GM06990 (cell line): ENCODE measurements at regions not wholly inside any gene's neighbourhood (a gene's known extent, or its start where the extent isn't known, plus 50 kb on each side); places are given as distances from the start of the nearest gene placed in this dataset.
"Not testable (repeated sequence)": the region's sequence is repeated elsewhere in the genome, so short reads cannot be mapped to it uniquely, and the experiment has no call there.

Experiments
- DNase-seq: peaks from one replicate; pipeline ENCODE4 v3.0.0-alpha.2; 2011; ENCODE audit not compliant: insufficient read length; ENCODE audit errors: extremely low read depth
- H3K27me3 ChIP-seq: replicated peaks from 2 replicates; pipeline ENCODE4 v1.6.0; 2011; ENCODE audit warnings: low read length; ENCODE audit not compliant: control insufficient read depth, insufficient read depth
- H3K36me3 ChIP-seq: 2 replicates; pipeline ENCODE4 v1.5.1; 2011; ENCODE audit warnings: low read length; ENCODE audit not compliant: control insufficient read depth, insufficient read depth
- H3K4me3 ChIP-seq: replicated peaks from 2 replicates; pipeline ENCODE4 v1.5.1; 2011; ENCODE audit warnings: low read depth, mild to moderate bottlenecking, control low read depth, low read length
- TF ChIP-seq, protein P1 (sequence below): IDR thresholded peaks from 2 replicates; pipeline ENCODE4 v1.5.1; 2011; ENCODE audit warnings: low read length, control low read depth, mild to moderate bottlenecking, inconsistent platforms; ENCODE audit not compliant: insufficient read depth, poor library complexity, severe bottlenecking

DNA sequence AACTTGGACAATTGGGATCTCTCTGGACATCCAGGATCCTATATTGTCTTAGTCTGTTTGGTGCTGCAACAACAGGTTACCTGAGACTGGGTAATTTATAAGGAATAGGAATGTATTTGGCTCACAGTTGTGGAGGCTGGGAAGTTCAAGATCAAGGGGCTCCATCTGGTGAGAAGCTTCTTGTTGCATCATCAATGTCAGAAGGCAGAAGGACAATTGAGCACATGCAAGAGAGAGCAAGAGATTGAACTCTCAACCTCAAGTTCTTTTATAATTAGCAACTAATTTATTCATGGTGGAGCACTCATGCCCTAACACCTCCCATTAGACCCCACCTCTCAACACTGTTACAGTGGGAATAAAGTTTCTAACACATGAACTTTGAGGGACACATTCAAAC, 124.7 kb upstream of the ETV3 start:
- H3K4me3 ChIP-seq = no peak overlapping the region
- no peak for DNase-seq
- no peaks in the 10 kb centered on the region for H3K36me3 ChIP-seq
- H3K27me3 ChIP-seq = no peaks in the 10 kb centered on the region; the same call in 1 of the 2 replicates
- TF ChIP-seq, protein P1, sequence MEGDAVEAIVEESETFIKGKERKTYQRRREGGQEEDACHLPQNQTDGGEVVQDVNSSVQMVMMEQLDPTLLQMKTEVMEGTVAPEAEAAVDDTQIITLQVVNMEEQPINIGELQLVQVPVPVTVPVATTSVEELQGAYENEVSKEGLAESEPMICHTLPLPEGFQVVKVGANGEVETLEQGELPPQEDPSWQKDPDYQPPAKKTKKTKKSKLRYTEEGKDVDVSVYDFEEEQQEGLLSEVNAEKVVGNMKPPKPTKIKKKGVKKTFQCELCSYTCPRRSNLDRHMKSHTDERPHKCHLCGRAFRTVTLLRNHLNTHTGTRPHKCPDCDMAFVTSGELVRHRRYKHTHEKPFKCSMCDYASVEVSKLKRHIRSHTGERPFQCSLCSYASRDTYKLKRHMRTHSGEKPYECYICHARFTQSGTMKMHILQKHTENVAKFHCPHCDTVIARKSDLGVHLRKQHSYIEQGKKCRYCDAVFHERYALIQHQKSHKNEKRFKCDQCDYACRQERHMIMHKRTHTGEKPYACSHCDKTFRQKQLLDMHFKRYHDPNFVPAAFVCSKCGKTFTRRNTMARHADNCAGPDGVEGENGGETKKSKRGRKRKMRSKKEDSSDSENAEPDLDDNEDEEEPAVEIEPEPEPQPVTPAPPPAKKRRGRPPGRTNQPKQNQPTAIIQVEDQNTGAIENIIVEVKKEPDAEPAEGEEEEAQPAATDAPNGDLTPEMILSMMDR = no peak

DNA sequence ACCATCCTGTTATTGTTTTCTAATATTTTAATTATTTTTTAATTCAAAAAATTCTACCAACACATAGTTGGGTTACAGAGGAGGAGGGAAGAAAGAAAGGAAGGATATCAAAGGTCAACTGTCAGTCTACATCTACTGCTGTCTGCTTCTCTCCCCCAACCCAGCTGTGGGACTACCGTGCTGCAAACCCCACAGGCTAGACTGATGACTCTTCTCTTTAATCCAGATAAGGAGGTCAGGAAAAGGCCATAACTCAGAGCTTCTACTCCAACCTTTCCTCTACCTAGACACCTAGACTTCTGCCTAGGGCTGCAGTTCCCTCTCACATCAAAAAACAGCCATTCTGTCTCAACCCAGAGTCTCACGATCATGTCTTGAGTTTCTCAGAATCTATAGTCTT, 124.2 kb upstream of the ETV3 start:
- TF ChIP-seq, protein P1 = no peak
- Histone ChIP-seq H3K36me3 (no peaks in the 10 kb centered on the region), H3K4me3 (no peak overlapping the region), H3K27me3 (no peaks in the 10 kb centered on the region; the same call in 1 of the 2 replicates)
- no peak for DNase-seq

DNA sequence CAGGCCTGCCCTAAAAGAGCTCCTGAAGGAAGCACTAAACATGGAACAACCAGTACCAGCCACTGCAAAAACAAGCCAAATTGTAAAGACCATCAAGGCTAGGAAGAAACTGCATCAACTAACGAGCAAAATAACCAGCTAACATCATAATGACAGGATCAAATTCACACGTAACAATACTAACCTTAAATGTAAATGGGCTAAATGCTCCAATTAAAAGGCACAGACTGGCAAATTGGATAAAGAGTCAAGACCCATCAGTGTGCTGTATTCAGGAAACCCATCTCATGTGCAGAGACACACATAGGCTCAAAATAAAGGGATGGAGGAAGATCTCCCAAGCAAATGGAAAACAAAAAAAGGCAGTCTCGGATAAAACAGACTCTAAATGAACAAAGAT, 117.7 kb upstream of the ETV3 start:
- H3K4me3 ChIP-seq, H3K36me3 ChIP-seq, DNase-seq, H3K27me3 ChIP-seq: not testable (repeated sequence)

DNA sequence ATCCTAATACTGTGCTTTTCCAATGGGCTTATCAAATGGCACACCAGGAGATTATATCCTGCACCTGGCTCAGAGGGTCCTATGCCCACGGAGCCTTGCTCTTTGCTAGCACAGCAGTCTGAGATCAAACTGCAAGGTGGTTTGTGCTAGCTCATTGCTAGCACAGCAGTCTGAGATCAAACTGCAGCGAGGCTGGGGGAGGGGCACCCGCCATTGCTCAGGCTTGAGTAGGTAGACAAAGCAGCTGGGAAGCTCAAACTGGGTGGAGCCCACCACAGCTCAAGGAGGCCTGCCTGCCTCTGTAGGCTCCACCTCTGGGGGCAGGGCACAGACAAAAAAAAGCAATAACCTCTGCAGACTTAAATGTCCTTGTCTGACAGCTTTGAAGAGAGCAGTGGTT, 116.0 kb upstream of the ETV3 start:
- H3K4me3 ChIP-seq, H3K27me3 ChIP-seq, H3K36me3 ChIP-seq, DNase-seq: not testable (repeated sequence)

DNA sequence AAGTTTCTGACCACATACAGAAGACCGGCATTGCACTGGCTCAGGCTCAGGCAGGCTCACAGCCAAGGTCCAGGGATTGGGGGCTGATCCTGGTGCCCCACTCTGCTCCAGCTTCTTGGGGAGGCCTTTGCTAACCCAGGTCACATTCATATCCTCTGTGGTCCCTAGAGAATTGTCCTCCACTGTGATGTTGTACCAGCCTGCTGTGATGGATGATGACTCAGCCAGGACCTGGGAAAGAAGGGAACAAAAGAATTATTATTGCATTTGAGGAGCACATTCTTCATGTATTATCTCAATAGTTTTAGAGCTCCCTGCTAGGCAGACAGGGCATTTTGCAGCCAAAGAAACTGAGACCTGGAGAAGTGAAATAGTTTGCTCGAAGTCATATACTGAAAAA, 114.3 kb upstream of the ETV3 start:
- Histone ChIP-seq H3K27me3 (no peaks in the 10 kb centered on the region), H3K36me3 (no peaks in the 10 kb centered on the region), H3K4me3 (no peak overlapping the region)
- TF ChIP-seq, protein P1 = no peak
- DNase-seq = no peak

DNA sequence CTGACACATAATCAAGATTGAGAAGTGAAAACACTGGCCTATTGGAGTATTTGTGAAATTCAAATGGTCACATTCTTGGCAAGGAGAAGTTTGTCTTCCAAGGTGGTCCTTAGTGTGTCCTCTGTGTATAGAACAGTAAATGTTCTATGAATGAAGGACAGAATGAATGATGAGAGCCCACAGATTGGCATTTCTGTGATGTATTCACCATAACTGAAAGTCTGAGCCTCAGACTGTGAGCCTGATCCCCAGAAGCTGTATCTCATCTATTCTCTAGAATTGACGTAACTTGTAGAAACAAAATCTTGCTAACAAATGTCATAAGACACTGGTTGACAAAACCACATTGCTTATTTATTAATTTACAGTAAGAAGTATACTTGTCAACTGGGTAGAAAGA, 111.5 kb upstream of the ETV3 start:
- Histone ChIP-seq H3K27me3 (no peaks in the 10 kb centered on the region), H3K36me3 (no peaks in the 10 kb centered on the region), H3K4me3 (no peak overlapping the region)
- DNase-seq = no peak
- TF ChIP-seq, protein P1 = no peak

DNA sequence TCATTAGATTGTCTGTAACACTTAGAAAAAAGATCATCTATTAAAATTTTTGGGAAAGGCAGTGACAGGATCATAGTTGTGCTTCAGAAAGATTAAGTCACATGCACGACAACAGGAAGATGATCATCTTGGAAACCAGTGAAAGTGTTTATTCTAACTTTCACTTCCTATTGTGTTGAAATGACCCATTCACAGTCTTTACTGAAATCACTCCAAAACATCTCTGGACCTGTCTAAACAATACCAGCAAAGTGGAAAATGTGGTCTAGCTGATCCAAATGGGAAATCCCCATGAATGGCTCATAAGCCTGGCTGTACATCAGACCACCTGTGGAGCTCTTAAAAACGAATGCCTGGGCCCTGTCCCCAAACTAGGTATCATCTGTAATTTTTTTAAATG, 111.1 kb upstream of the ETV3 start:
- DNase-seq = peak; percentile 20
- Histone ChIP-seq H3K4me3 (no peak overlapping the region), H3K36me3 (no peaks in the 10 kb centered on the region), H3K27me3 (no peaks in the 10 kb centered on the region)
- TF ChIP-seq, protein P1 = no peak

DNA sequence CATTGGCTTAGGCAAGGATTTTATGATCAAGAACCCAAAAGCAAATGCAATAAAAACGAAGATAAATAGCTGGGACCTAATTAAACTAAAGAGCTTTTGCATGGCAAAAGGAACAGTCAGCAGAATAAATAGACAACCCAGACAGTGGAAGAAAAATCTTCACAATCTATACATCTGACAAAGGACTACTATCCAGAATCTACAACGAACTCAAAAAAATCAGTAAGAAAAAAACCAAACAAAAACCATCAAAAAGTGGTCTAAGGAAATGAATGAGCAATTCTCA, 109.5 kb upstream of the ETV3 start:
- DNase-seq, H3K36me3 ChIP-seq, H3K4me3 ChIP-seq, H3K27me3 ChIP-seq: not testable (repeated sequence)
